HS-5 (cell line): ENCODE measurements at regions not wholly inside any gene's neighbourhood (a gene's known extent, or its start where the extent isn't known, plus 50 kb on each side); places are given as distances from the start of the nearest gene placed in this dataset.
"Not testable (repeated sequence)": the region's sequence is repeated elsewhere in the genome, so short reads cannot be mapped to it uniquely, and the experiment has no call there.

Source experiments
- DNase-seq: peaks from one replicate; pipeline ENCODE4 v3.0.0-alpha.2; 2012; ENCODE audit warnings: low read depth

GRCh38 chr13:34695063-34695462 is 247.0 kb upstream of the NBEA start:
- no peak for DNase-seq

- DNase-seq = no peak
These were observed 245.8 kb upstream of the NBEA start for GRCh38 chr13:34696296-34696695.

GRCh38 chr13:34696741-34697140 is 245.3 kb upstream of the NBEA start:
- DNase-seq = no peak

- DNase-seq = no peak
These were observed 243.1 kb upstream of the NBEA start for GRCh38 chr13:34698945-34699344.

GRCh38 chr13:34700155-34700554 is 241.9 kb upstream of the NBEA start:
- no peak for DNase-seq

- no peak for DNase-seq
These were observed 240.2 kb upstream of the NBEA start for GRCh38 chr13:34701919-34702318.

- DNase-seq = no peak
These were observed 233.3 kb upstream of the NBEA start for GRCh38 chr13:34708566-34709313.

GRCh38 chr13:34719060-34719875 is 222.8 kb upstream of the NBEA start:
- no peak for DNase-seq

GRCh38 chr13:34720618-34721017 is 221.5 kb upstream of the NBEA start:
- no peak for DNase-seq

- DNase-seq = no peak
These were observed 220.2 kb upstream of the NBEA start for GRCh38 chr13:34721631-34722595.

- DNase-seq = no peak
These were observed 219.1 kb upstream of the NBEA start for GRCh38 chr13:34722922-34723321.

- no peak for DNase-seq
These were observed 211.1 kb upstream of the NBEA start for GRCh38 chr13:34730961-34731360.

GRCh38 chr13:34731486-34731885 is 210.6 kb upstream of the NBEA start:
- no peak for DNase-seq

- no peak for DNase-seq
These were observed 208.3 kb upstream of the NBEA start for GRCh38 chr13:34733721-34734120.

GRCh38 chr13:34734932-34735331 is 207.1 kb upstream of the NBEA start:
- DNase-seq = no peak

- DNase-seq = no peak
These were observed 203.6 kb upstream of the NBEA start for GRCh38 chr13:34738254-34738992.

- DNase-seq = not testable (repeated sequence)
These were observed 195.0 kb upstream of the NBEA start for GRCh38 chr13:34747056-34747455.

- no peak for DNase-seq
These were observed 194.6 kb upstream of the NBEA start for GRCh38 chr13:34747507-34747906.

- DNase-seq = no peak
These were observed 194.0 kb upstream of the NBEA start for GRCh38 chr13:34748073-34748472.

- DNase-seq = no peak
These were observed 193.5 kb upstream of the NBEA start for GRCh38 chr13:34748596-34748995.

GRCh38 chr13:34749046-34749445 is 193.0 kb upstream of the NBEA start:
- no peak for DNase-seq
